ENCODE measurements at regions not wholly inside any gene's neighbourhood (a gene's known extent, or its start where the extent isn't known, plus 50 kb on each side); places are given as distances from the start of the nearest gene placed in this dataset.
"Not testable (repeated sequence)": the region's sequence is repeated elsewhere in the genome, so short reads cannot be mapped to it uniquely, and the experiment has no call there.

DNA sequence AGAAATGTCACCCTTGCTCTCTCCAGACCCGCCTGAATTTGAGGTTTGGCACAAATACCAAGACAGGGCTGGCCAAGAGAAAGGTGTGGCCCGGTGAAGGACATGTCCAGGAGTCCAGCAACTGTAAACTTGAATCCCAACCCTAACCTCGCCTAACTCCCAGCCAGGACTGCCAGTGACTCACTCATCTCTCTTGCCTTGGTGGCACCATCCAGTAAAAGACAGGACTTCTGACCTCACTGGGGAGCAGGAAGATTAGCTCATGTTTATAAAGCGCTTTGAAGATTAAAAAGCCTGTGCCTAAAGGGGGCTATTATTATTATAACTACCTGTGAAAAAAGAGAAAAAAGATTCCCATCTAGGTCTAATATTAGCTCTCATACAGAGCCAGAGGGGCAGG lies 335.3 kb downstream of the SOX9 start:
- ATAC-seq = peak; percentile 69

- no peak for ATAC-seq
Measured at GRCh38 chr17:72457712-72458111, 336.9 kb downstream of the SOX9 start.

GRCh38 chr17:72458301-72458700 lies 337.5 kb downstream of the SOX9 start:
- ATAC-seq = no peak

- no peak for ATAC-seq
Measured at GRCh38 chr17:72460711-72461110, 339.9 kb downstream of the SOX9 start.

GRCh38 chr17:72461757-72462156 lies 340.9 kb downstream of the SOX9 start:
- no peak for ATAC-seq

- ATAC-seq = no peak
Measured at GRCh38 chr17:72462407-72462806, 341.6 kb downstream of the SOX9 start.

DNA sequence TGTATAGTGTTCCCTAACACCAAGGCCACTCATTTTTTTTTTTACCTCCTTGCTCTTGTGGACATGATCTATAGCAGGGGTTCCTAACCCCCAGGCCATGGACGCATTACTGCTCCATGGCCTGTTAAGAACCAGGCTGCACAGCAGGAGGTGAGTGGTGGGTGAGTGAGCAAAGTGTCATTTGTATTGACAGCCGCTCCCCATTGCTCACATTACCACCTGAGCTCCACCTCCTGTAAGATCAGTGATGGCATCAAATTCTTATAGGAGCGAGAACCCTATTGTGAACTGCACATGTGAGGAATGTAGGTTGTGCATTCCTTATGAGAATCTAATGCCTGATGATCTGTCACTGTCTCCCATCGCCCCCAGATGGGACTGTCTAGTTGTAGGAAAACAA lies 342.0 kb downstream of the SOX9 start:
- peak; percentile 35 for ATAC-seq

DNA sequence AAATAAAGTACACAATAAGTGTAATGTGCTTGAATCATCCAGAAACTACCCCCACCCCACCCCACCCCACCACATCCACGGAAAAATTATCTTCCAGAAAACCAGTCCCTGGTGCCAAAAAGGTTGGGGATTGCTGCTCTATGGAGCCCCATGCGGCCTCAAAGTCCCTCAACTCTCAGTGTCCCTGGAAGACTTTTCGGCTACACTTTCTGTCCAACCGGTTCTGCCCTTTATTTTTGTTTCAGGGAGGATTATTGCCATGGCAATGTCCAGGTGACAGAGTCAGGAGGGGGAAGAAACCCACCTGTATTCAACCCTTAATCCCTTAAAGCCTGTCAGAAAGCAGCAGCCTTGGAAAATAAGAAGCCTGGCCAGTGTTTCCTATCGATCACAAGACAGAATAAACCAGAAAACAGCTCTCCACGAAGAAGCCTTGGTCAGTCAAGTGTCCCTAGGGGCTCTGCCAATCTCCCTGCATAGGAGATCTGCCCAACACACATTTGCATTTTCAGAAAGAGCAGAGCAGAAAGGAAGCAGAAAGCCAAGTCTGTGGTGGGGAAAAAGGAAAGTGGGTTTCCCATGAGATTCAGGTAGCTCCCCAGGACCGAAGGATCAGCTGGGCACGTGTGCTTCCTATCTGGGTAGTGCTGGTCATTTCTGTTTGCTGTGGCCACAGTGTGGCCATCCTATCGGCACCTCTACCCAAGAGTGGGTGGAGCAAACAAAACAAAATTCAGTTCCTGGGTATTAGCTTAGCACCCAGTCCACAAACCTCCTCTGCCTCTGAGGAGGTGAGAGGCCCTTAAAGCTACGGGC lies 342.7 kb downstream of the SOX9 start:
- ATAC-seq = no peak

- not testable (repeated sequence) for ATAC-seq
Measured at GRCh38 chr17:72464221-72464620, 343.4 kb downstream of the SOX9 start.

- peak; percentile 77 for ATAC-seq
Measured at GRCh38 chr17:72465191-72466024, 344.6 kb downstream of the SOX9 start.

DNA sequence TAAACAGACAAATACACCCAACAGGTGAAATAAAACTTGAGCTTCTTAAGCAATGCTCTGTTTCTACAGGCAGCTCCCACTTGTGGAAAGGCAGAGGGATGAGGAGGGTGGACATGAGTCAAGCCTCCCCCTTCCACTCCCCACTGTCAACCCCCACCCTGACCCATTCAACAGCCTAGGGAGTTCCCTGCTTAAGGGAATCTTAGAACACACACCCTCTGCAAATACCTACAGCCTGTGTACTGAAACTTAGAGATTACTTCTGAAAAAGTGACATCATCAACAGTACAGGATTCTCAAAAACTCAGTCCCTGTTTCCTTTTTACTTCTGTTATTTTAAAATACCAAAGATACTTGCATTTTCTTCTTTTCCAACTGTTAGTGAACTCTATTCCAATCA lies 345.4 kb downstream of the SOX9 start:
- peak; percentile 89 for ATAC-seq

DNA sequence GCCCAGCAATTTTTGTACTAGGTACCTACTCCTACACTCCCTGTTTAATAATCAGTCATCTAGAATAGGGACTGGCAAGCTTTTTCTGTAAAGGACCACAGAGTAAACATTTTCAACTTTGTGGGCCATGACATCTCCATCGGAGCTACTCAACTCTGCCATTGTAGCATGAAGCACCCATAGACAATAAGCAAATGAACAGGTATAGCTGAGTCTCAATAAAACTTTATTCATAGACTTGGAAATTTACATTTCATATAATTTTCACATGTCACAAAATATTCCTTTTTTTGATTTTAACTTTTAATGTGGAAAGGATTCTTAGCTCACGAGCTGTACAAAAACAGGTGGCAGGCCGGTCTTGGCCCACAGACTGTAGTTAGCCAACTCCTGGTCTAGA lies 345.8 kb downstream of the SOX9 start:
- ATAC-seq = no peak

DNA sequence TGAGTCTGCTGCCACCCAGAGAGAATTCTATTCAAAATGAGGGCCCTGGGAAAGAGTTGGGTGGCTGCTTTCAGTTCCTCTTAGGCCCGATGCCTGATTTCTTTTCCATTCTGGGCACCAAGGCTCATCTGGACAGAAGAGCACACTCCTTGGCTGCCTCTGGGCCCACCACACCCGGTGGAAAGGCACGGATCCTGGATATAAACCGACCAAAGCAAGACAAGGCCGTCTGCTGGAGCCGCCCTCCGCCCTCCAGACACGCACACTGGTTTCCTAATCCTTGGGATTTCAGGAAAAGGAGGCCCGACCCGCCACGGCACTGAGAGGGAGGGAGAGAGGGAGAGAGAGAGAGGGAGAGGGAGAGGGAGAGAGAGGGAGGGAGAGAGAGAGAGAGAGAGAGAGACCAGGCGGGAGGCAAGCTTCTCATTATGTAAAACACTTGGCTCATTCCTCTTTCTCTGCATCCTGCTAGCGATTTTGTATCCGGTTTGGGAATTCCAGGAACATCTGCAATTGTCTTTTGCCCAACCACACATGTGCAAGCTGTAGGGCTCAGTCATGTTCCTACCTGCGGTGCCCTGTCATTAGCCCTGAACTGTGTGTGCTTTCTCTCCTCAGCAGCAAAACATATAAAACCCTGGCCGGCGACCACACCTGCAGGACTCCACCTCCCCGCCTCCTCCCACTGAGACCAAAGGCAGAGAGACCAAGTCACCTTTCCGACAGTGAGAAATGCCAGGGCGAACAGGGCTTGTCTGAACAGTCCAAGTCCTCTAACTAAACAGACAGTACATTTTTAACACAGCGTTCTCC lies 347.2 kb downstream of the SOX9 start:
- peak; percentile 82 for ATAC-seq

- ATAC-seq = no peak
Measured at GRCh38 chr17:72468841-72469240, 348.0 kb downstream of the SOX9 start.

DNA sequence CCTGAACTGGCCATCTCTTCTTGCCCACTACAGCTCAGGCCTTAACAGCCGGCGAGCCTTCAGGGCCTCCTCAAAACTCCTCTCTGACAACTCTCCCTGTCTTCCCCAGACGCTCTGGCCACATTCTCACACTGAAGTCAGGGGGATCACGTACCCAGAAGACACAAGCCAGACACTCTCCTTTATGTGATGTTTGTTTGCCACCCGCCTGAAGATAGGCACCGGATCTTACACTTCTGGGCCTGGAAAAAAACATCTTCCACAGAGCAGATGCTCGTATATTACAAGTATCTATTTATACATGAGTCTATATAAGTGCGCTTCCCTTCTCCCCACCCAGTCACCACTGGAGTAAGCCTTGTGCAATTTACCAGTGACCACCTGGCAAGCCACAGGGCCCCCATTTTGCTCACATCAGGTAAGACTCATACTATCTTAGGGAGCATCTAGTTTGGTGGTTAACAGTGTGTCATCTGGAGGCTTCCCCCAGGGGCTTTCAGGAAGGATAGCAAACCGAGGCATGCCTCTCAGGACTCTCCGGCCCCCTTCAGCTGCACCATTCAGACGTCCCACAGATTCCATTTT lies 349.4 kb downstream of the SOX9 start:
- ATAC-seq = no peak

DNA sequence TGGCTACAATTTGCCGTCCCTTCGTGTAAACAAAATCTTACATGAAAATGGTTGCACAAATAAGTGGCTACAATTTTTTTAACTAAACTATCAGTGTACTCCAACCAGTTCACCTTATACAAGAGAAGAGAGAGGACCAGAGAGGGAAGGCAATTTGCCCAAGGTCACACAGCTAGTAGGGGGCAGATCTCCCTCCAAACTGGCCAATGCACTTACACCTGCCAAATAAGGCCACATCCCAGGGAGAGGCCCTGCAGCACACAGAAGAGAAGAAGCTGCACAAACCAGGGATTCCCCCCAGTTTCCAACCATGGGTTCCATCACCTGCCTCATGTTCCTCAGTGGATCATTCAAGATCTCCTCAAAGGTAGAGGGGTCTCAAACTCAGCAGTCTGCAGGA lies 349.9 kb downstream of the SOX9 start:
- ATAC-seq = no peak

DNA sequence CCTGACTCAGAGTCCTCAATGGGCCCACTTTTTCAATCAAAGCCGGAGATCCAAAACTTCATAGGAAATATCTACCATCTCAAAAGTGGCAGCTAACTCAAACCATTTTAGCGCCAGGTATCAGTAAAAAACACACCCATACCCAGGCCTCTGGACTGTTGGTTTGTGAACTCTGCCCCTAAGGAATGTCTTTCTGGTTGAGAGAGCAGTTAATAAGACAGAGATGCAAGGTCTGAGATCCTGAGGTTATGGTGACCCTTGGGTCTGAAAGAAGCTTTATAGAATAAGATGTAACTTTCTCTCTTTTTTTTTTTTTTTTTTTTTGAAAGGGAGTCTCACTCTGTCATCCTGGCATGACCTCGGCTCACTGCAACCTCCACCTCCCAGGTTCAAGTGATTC lies 350.5 kb downstream of the SOX9 start:
- no peak for ATAC-seq

- ATAC-seq = no peak
Measured at GRCh38 chr17:72472106-72472505, 351.3 kb downstream of the SOX9 start.

GRCh38 chr17:72472853-72473390 lies 352.1 kb downstream of the SOX9 start:
- not testable (repeated sequence) for ATAC-seq

DNA sequence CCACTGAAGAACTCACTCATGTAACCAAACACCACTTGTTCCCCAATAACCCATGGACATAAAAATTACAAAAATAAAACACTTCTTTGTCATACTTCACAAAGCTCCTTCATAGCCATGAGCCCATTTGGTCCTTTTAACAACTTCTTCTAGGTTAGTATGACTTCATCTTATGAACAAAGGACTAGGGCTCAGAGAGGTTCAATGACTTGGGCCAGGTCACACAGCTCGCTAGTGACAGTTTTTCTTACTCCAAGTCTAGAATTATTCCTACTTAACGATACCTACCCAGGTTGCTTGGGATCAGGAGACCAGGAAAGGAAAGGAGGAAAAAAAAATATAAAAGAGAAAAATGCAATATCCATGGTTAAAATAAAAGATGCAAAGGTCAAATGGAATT lies 353.4 kb downstream of the SOX9 start:
- ATAC-seq = no peak

DNA sequence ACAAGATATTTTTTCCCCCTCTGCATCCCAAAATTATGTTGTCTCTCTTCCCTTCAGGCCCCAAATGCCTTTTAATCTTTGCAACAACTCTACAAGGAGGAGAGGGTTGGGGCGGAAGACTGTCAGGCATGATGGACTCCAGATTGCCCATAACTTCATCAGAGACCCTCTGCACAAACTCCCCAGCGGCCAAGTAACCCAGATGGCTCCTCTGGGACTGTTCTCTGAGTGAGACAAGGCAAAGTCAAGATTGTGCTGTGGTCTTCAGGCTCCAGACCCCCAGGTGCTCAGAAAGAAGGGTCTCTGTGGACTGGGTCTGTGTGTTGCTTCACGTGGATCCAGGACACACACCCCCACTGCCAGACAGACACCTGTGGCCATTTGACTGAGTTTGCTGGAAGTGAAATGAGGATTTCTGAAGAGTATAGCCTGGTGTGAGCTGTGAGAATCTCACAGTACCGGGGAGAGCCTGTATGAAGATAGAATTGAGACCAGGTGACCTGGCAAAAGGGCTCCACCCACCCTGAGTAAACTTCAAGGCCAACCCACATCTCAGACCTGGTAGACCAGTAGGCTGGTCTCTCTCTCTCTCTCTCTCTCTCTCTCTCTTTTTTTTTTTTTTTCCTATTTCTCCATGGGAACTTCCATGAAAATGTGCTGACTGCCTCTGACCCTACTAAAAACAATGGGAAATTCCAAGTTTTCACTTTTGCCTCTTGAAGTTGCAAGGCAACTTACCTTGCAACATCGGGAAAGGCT lies 354.1 kb downstream of the SOX9 start:
- peak; percentile 75 for ATAC-seq

DNA sequence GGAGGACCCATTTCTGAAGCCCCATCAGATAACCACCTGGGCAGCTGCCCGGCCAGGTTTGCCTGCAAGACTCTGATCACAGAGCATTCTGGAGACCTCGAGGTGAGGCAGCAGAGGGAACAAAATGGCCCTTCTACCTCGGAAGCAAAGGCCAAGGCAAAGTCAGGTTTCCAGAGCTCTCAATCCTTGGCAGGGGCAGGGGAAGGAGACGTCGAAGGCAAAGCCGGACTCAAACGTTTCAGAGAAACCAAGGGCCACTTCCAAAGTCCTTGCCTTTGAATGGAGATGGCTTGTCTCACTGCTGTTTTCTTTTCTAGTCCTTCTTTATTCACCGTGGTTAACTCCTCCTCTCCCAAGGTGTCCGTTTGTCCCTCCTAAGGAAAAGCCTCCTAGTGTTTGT lies 355.3 kb downstream of the SOX9 start:
- ATAC-seq = no peak
